ENCODE measurements at regions not wholly inside any gene's neighbourhood (a gene's known extent, or its start where the extent isn't known, plus 50 kb on each side); places are given as distances from the start of the nearest gene placed in this dataset.

GRCh38 chr14:59085207-59085739 is 103.2 kb upstream of the DAAM1 start:
- H3K4me1 ChIP-seq (ENCODE audit: insufficient read depth, low read length): no peaks in the 10 kb centered on the region
- H3K36me3 ChIP-seq (ENCODE audit: insufficient read depth, low read length): no peaks in the 10 kb centered on the region
- no peaks in the 10 kb centered on the region for H3K9me3 ChIP-seq (ENCODE audit: control insufficient read depth, insufficient read depth, low read length)
- H3K9ac ChIP-seq (ENCODE audit: low read depth, low read length): no peak overlapping the region

- no peak overlapping the region for H3K9ac ChIP-seq (ENCODE audit: low read depth, low read length)
- no peaks in the 10 kb centered on the region for H3K9me3 ChIP-seq (ENCODE audit: control insufficient read depth, insufficient read depth, low read length)
- no peaks in the 10 kb centered on the region for H3K4me1 ChIP-seq (ENCODE audit: insufficient read depth, low read length)
- H3K36me3 ChIP-seq (ENCODE audit: insufficient read depth, low read length): no peaks in the 10 kb centered on the region
Measured at GRCh38 chr14:59086241-59086882, 102.1 kb upstream of the DAAM1 start.

- Histone ChIP-seq H3K9me3 (ENCODE audit: control insufficient read depth, insufficient read depth, low read length) (no peaks in the 10 kb centered on the region), H3K36me3 (ENCODE audit: insufficient read depth, low read length) (no peaks in the 10 kb centered on the region), H3K9ac (ENCODE audit: low read depth, low read length) (no peak overlapping the region), H3K4me1 (ENCODE audit: insufficient read depth, low read length) (no peaks in the 10 kb centered on the region)
Measured at GRCh38 chr14:59087240-59087639, 101.2 kb upstream of the DAAM1 start.

- no peaks in the 10 kb centered on the region for H3K9me3 ChIP-seq (ENCODE audit: control insufficient read depth, insufficient read depth, low read length)
- H3K36me3 ChIP-seq (ENCODE audit: insufficient read depth, low read length): no peaks in the 10 kb centered on the region
- no peak overlapping the region for H3K9ac ChIP-seq (ENCODE audit: low read depth, low read length)
- H3K4me1 ChIP-seq (ENCODE audit: insufficient read depth, low read length): no peaks in the 10 kb centered on the region
Measured at GRCh38 chr14:59087711-59088110, 100.8 kb upstream of the DAAM1 start.

- Histone ChIP-seq H3K36me3 (ENCODE audit: insufficient read depth, low read length) (no peaks in the 10 kb centered on the region), H3K4me1 (ENCODE audit: insufficient read depth, low read length) (no peaks in the 10 kb centered on the region), H3K9ac (ENCODE audit: low read depth, low read length) (no peak overlapping the region), H3K9me3 (ENCODE audit: control insufficient read depth, insufficient read depth, low read length) (no peaks in the 10 kb centered on the region)
Measured at GRCh38 chr14:59090572-59090971, 97.9 kb upstream of the DAAM1 start.

- Histone ChIP-seq H3K9me3 (ENCODE audit: control insufficient read depth, insufficient read depth, low read length) (no peaks in the 10 kb centered on the region), H3K36me3 (ENCODE audit: insufficient read depth, low read length) (no peaks in the 10 kb centered on the region), H3K4me1 (ENCODE audit: insufficient read depth, low read length) (no peaks in the 10 kb centered on the region), H3K9ac (ENCODE audit: low read depth, low read length) (no peak overlapping the region)
Measured at GRCh38 chr14:59091404-59091803, 97.1 kb upstream of the DAAM1 start.

- Histone ChIP-seq H3K9ac (ENCODE audit: low read depth, low read length) (no peak overlapping the region), H3K9me3 (ENCODE audit: control insufficient read depth, insufficient read depth, low read length) (no peaks in the 10 kb centered on the region), H3K36me3 (ENCODE audit: insufficient read depth, low read length) (no peaks in the 10 kb centered on the region), H3K4me1 (ENCODE audit: insufficient read depth, low read length) (no peaks in the 10 kb centered on the region)
Measured at GRCh38 chr14:59091976-59092375, 96.5 kb upstream of the DAAM1 start.

GRCh38 chr14:59093902-59094301 is 94.6 kb upstream of the DAAM1 start:
- no peaks in the 10 kb centered on the region for H3K36me3 ChIP-seq (ENCODE audit: insufficient read depth, low read length)
- H3K9ac ChIP-seq (ENCODE audit: low read depth, low read length): no peak overlapping the region
- no peaks in the 10 kb centered on the region for H3K9me3 ChIP-seq (ENCODE audit: control insufficient read depth, insufficient read depth, low read length)
- H3K4me1 ChIP-seq (ENCODE audit: insufficient read depth, low read length): no peaks in the 10 kb centered on the region

GRCh38 chr14:59096303-59096702 is 92.2 kb upstream of the DAAM1 start:
- Histone ChIP-seq H3K4me1 (ENCODE audit: insufficient read depth, low read length) (no peaks in the 10 kb centered on the region), H3K9me3 (ENCODE audit: control insufficient read depth, insufficient read depth, low read length) (no peaks in the 10 kb centered on the region), H3K9ac (ENCODE audit: low read depth, low read length) (no peak overlapping the region), H3K36me3 (ENCODE audit: insufficient read depth, low read length) (no peaks in the 10 kb centered on the region)

GRCh38 chr14:59097681-59098080 is 90.8 kb upstream of the DAAM1 start:
- Histone ChIP-seq H3K36me3 (ENCODE audit: insufficient read depth, low read length) (no peaks in the 10 kb centered on the region), H3K4me1 (ENCODE audit: insufficient read depth, low read length) (no peaks in the 10 kb centered on the region), H3K9ac (ENCODE audit: low read depth, low read length) (no peak overlapping the region), H3K9me3 (ENCODE audit: control insufficient read depth, insufficient read depth, low read length) (no peaks in the 10 kb centered on the region)

GRCh38 chr14:59098377-59098776 is 90.1 kb upstream of the DAAM1 start:
- Histone ChIP-seq H3K4me1 (ENCODE audit: insufficient read depth, low read length) (no peaks in the 10 kb centered on the region), H3K9me3 (ENCODE audit: control insufficient read depth, insufficient read depth, low read length) (no peaks in the 10 kb centered on the region), H3K36me3 (ENCODE audit: insufficient read depth, low read length) (no peaks in the 10 kb centered on the region), H3K9ac (ENCODE audit: low read depth, low read length) (no peak overlapping the region)

GRCh38 chr14:59100205-59100604 is 88.3 kb upstream of the DAAM1 start:
- H3K4me1 ChIP-seq (ENCODE audit: insufficient read depth, low read length): no peaks in the 10 kb centered on the region
- H3K9me3 ChIP-seq (ENCODE audit: control insufficient read depth, insufficient read depth, low read length): no peaks in the 10 kb centered on the region
- H3K36me3 ChIP-seq (ENCODE audit: insufficient read depth, low read length): no peaks in the 10 kb centered on the region
- H3K9ac ChIP-seq (ENCODE audit: low read depth, low read length): no peak overlapping the region

GRCh38 chr14:59101476-59101875 is 87.0 kb upstream of the DAAM1 start:
- H3K9ac ChIP-seq (ENCODE audit: low read depth, low read length): no peak overlapping the region
- no peaks in the 10 kb centered on the region for H3K4me1 ChIP-seq (ENCODE audit: insufficient read depth, low read length)
- no peaks in the 10 kb centered on the region for H3K9me3 ChIP-seq (ENCODE audit: control insufficient read depth, insufficient read depth, low read length)

GRCh38 chr14:59103396-59103795 is 85.1 kb upstream of the DAAM1 start:
- no peaks in the 10 kb centered on the region for H3K36me3 ChIP-seq (ENCODE audit: insufficient read depth, low read length)

More at GRCh38 chr14:59101476-59101875, 87.0 kb upstream of the DAAM1 start:
- no peaks in the 10 kb centered on the region for H3K36me3 ChIP-seq (ENCODE audit: insufficient read depth, low read length)

GRCh38 chr14:59107819-59108218 is 80.6 kb upstream of the DAAM1 start:
- no peaks in the 10 kb centered on the region for H3K9me3 ChIP-seq (ENCODE audit: control insufficient read depth, insufficient read depth, low read length)
- no peaks in the 10 kb centered on the region for H3K36me3 ChIP-seq (ENCODE audit: insufficient read depth, low read length)
- no peaks in the 10 kb centered on the region for H3K4me1 ChIP-seq (ENCODE audit: insufficient read depth, low read length)
- H3K9ac ChIP-seq (ENCODE audit: low read depth, low read length): no peak overlapping the region

More at GRCh38 chr14:59103396-59103795, 85.1 kb upstream of the DAAM1 start:
- Histone ChIP-seq H3K9me3 (ENCODE audit: control insufficient read depth, insufficient read depth, low read length) (no peaks in the 10 kb centered on the region), H3K4me1 (ENCODE audit: insufficient read depth, low read length) (no peaks in the 10 kb centered on the region), H3K9ac (ENCODE audit: low read depth, low read length) (no peak overlapping the region)

Data from ES-I3 (cell line).